Ishikawa (cell line): ENCODE measurements at regions not wholly inside any gene's neighbourhood (a gene's known extent, or its start where the extent isn't known, plus 50 kb on each side); places are given as distances from the start of the nearest gene placed in this dataset.

Experiments used
- CEBPB ChIP-seq: IDR thresholded peaks from 2 replicates; pipeline ENCODE4 v1.6.1; 2012
- CREB1 ChIP-seq: IDR thresholded peaks from 2 replicates; pipeline ENCODE4 v1.6.1; 2012; ENCODE audit warnings: low read depth
- EGR1 ChIP-seq: IDR thresholded peaks from 2 replicates; pipeline ENCODE4 v1.6.1; 2012
- EP300 ChIP-seq: IDR thresholded peaks from 2 replicates; pipeline ENCODE4 v1.6.1; 2012; ENCODE audit warnings: borderline replicate concordance
- NFIC ChIP-seq: IDR thresholded peaks from 2 replicates; pipeline ENCODE4 v1.6.1; 2012
- RAD21 ChIP-seq: IDR thresholded peaks from 2 replicates; pipeline ENCODE4 v1.6.1; 2012; ENCODE audit warnings: low read depth
- TAF1 ChIP-seq: IDR thresholded peaks from 2 replicates; pipeline ENCODE4 v1.6.1; 2012; ENCODE audit warnings: low read depth, mild to moderate bottlenecking
- TCF12 ChIP-seq: IDR thresholded peaks from 2 replicates; pipeline ENCODE4 v1.6.1; 2012; ENCODE audit warnings: low read depth
- TEAD4 ChIP-seq: IDR thresholded peaks from 2 replicates; pipeline ENCODE4 v1.6.1; 2012
- YY1 ChIP-seq: IDR thresholded peaks from 2 replicates; pipeline ENCODE4 v1.6.1; 2012; ENCODE audit warnings: low read depth
- ZBTB7A ChIP-seq: IDR thresholded peaks from 2 replicates; pipeline ENCODE4 v1.6.1; 2012; ENCODE audit warnings: low read depth
- TF ChIP-seq, protein P1 (sequence below): IDR thresholded peaks from 2 replicates; pipeline ENCODE4 v1.6.1; 2012
- TF ChIP-seq, protein P2 (sequence below): IDR thresholded peaks from 2 replicates; pipeline ENCODE4 v1.6.1; 2012
- TF ChIP-seq, protein P3 (sequence below): IDR thresholded peaks from 2 replicates; pipeline ENCODE4 v1.6.1; 2012; ENCODE audit warnings: low read depth, mild to moderate bottlenecking

DNA sequence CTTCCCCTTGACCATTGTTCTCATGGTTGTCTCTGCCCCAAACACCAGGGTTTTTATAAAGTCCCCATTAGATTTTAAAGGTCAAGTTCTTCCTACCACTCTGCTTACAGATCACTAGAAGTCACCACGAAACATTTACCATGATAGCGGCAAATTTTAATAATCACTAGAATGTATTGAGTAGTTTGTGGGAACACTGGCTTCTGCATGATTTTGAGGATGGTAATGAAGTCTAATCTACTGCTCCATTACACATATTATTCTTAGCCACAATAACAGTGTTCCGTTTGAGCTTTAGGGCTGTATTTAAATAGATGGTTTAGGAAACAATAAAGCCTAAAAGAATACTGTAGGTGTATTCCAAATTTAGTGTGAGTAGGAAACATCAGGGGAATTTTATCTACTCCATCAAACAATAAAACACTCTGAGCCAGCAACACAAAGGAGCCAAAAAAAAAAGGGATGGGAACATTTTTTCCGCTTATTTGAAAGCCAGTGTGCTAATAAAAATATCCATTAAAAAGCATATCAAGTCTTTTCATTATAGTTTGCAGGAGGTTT, 49.7 kb downstream of the KLF12 start:
- TF ChIP-seq, protein P1, sequence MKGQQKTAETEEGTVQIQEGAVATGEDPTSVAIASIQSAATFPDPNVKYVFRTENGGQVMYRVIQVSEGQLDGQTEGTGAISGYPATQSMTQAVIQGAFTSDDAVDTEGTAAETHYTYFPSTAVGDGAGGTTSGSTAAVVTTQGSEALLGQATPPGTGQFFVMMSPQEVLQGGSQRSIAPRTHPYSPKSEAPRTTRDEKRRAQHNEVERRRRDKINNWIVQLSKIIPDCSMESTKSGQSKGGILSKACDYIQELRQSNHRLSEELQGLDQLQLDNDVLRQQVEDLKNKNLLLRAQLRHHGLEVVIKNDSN, result no peak
- TF ChIP-seq NFIC (no peak), TCF12 (no peak), EP300 (no peak), CREB1 (no peak), TEAD4 (no peak), YY1 (no peak), TAF1 (no peak), CEBPB (no peak), EGR1 (no peak), RAD21 (no peak), ZBTB7A (no peak)
- TF ChIP-seq, protein P2, sequence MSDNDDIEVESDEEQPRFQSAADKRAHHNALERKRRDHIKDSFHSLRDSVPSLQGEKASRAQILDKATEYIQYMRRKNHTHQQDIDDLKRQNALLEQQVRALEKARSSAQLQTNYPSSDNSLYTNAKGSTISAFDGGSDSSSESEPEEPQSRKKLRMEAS, result no peak
- TF ChIP-seq, protein P3, sequence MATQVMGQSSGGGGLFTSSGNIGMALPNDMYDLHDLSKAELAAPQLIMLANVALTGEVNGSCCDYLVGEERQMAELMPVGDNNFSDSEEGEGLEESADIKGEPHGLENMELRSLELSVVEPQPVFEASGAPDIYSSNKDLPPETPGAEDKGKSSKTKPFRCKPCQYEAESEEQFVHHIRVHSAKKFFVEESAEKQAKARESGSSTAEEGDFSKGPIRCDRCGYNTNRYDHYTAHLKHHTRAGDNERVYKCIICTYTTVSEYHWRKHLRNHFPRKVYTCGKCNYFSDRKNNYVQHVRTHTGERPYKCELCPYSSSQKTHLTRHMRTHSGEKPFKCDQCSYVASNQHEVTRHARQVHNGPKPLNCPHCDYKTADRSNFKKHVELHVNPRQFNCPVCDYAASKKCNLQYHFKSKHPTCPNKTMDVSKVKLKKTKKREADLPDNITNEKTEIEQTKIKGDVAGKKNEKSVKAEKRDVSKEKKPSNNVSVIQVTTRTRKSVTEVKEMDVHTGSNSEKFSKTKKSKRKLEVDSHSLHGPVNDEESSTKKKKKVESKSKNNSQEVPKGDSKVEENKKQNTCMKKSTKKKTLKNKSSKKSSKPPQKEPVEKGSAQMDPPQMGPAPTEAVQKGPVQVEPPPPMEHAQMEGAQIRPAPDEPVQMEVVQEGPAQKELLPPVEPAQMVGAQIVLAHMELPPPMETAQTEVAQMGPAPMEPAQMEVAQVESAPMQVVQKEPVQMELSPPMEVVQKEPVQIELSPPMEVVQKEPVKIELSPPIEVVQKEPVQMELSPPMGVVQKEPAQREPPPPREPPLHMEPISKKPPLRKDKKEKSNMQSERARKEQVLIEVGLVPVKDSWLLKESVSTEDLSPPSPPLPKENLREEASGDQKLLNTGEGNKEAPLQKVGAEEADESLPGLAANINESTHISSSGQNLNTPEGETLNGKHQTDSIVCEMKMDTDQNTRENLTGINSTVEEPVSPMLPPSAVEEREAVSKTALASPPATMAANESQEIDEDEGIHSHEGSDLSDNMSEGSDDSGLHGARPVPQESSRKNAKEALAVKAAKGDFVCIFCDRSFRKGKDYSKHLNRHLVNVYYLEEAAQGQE, result no peak
